OCI-LY3 (cell line): ENCODE measurements at regions not wholly inside any gene's neighbourhood (a gene's known extent, or its start where the extent isn't known, plus 50 kb on each side); places are given as distances from the start of the nearest gene placed in this dataset.

Experiments used
- EZH2phosphoT487 ChIP-seq: fragments of 200-600 bp; shearing (Covaris generic); IDR thresholded peaks from 2 replicates; pipeline ENCODE4 v1.6.1; 2018; ENCODE audit warnings: antibody characterized with exemption, mixed run types, low read depth
- TF ChIP-seq, protein P1 (sequence below): fragments of 200-600, 300-600 bp; sonication (generic); IDR thresholded peaks from 2 replicates; pipeline ENCODE4 v1.5.1; 2014; ENCODE audit warnings: antibody characterized with exemption, low read length, low read depth

DNA sequence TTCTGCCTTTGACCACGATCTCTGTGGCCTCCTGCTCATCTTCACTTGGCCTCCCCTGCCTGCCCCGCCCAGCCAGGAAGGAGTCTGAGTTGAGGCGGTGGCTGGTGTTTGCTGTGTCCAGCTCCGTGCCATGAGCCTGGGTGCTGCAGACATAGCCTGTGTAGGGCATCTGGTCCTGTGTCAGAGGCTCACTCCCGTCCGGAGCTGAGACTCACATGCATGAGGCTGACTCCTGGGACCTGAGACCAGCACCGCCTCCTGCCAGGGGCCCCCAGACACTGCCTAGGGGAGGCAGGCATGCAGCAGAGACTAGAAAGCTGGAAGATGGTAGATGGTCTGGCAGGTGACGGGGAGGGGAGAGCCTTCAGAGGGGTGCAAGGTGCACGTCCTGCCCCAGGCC lies 52.2 kb upstream of the TTC34 start:
- TF ChIP-seq, protein P1, sequence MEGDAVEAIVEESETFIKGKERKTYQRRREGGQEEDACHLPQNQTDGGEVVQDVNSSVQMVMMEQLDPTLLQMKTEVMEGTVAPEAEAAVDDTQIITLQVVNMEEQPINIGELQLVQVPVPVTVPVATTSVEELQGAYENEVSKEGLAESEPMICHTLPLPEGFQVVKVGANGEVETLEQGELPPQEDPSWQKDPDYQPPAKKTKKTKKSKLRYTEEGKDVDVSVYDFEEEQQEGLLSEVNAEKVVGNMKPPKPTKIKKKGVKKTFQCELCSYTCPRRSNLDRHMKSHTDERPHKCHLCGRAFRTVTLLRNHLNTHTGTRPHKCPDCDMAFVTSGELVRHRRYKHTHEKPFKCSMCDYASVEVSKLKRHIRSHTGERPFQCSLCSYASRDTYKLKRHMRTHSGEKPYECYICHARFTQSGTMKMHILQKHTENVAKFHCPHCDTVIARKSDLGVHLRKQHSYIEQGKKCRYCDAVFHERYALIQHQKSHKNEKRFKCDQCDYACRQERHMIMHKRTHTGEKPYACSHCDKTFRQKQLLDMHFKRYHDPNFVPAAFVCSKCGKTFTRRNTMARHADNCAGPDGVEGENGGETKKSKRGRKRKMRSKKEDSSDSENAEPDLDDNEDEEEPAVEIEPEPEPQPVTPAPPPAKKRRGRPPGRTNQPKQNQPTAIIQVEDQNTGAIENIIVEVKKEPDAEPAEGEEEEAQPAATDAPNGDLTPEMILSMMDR, result no peak
- TF ChIP-seq EZH2phosphoT487, result no peak
